ENCODE measurements at regions not wholly inside any gene's neighbourhood (a gene's known extent, or its start where the extent isn't known, plus 50 kb on each side); places are given as distances from the start of the nearest gene placed in this dataset.

- Histone ChIP-seq H3K4me3 (no peak overlapping the region), H4K20me1 (replicated peaks; ENCODE audit: control insufficient read depth, insufficient read depth, low read length) (no peaks in the 10 kb centered on the region), H3K79me2 (ENCODE audit: control insufficient read depth, insufficient read depth, low read length) (no peaks in the 10 kb centered on the region), H3K9me3 (replicated peaks; ENCODE audit: control insufficient read depth, insufficient read depth, low read depth, low read length) (no peaks in the 10 kb centered on the region), H3K9me1 (ENCODE audit: control insufficient read depth, insufficient read depth, low read length) (no peaks in the 10 kb centered on the region), H3K4me1 (replicated peaks in 1 of 2; ENCODE audit: control insufficient read depth in 2 of 2, insufficient read depth in 2 of 2, low read length in 2 of 2) (no peaks in the 10 kb centered on the region), H3K27ac (ENCODE audit: extremely low read depth, low read depth, low read length) (no peak overlapping the region), H2AFZ (ENCODE audit: low read depth, low read length) (no peak overlapping the region), H3K36me3 (ENCODE audit: control insufficient read depth, insufficient read depth, low read length) (no peaks in the 10 kb centered on the region), H3K27me3 (ENCODE audit: control insufficient read depth in 2 of 2, insufficient read depth in 2 of 2, low read length in 2 of 2) (no peaks in the 10 kb centered on the region), H3K9ac (ENCODE audit: insufficient read depth in 1 of 2, low read depth in 2 of 2, low read length in 2 of 2) (no peak overlapping the region), H3K4me2 (ENCODE audit: insufficient read depth, low read length) (no peak overlapping the region)
- BruUV-seq (replicated peaks): no TSS peak
- in situ Hi-C loops (cut with MboI) (no loop called here), intact Hi-C loops (cut with micrococcal nuclease) (no loop called here)
- TF ChIP-seq NFATC3 (IDR thresholded peaks at IDR 0.05) (no peak), BMI1 (IDR thresholded peaks at IDR 0.05; ENCODE audit: low read length) (no peak), HOXB6 (CRISPR knock-in tag; IDR thresholded peaks at IDR 0.05; ENCODE audit: borderline replicate concordance) (no peak)
- FAIRE-seq: no peak
- 0% methylated on average over 1 of the region's 1 CpG for WGBS (ENCODE audit: insufficient coverage, low coverage, missing lambda C conversion rate)
- no peak for DNase-seq (ENCODE audit: extremely low read depth in 1 of 4, low spot score in 3 of 4)
- ATAC-seq: no peak
- ChIA-PET POLR2A (no interaction called here), CTCF (ENCODE audit: low intra/inter-chr PET ratio) (interaction anchor here (0.7 kb wide), 1 partner anchor 18 kb away, joined by 4 read pairs; no protein-coding TSS in a partner anchor)
These were observed 515.2 kb upstream of the POT1 start for GRCh38 chr7:125444864-125445263.

GRCh38 chr7:125436220-125436619, 506.6 kb upstream of the POT1 start:
- Histone ChIP-seq H3K27ac (ENCODE audit: extremely low read depth, low read depth, low read length) (no peak overlapping the region), H4K20me1 (replicated peaks; ENCODE audit: control insufficient read depth, insufficient read depth, low read length) (no peaks in the 10 kb centered on the region), H3K9me3 (replicated peaks; ENCODE audit: control insufficient read depth, insufficient read depth, low read depth, low read length) (no peaks in the 10 kb centered on the region), H3K4me1 (replicated peaks in 1 of 2; ENCODE audit: control insufficient read depth in 2 of 2, insufficient read depth in 2 of 2, low read length in 2 of 2) (no peaks in the 10 kb centered on the region), H3K79me2 (ENCODE audit: control insufficient read depth, insufficient read depth, low read length) (no peaks in the 10 kb centered on the region), H3K9me1 (ENCODE audit: control insufficient read depth, insufficient read depth, low read length) (no peaks in the 10 kb centered on the region), H3K27me3 (ENCODE audit: control insufficient read depth in 2 of 2, insufficient read depth in 2 of 2, low read length in 2 of 2) (no peaks in the 10 kb centered on the region), H3K4me2 (ENCODE audit: insufficient read depth, low read length) (no peak overlapping the region), H2AFZ (ENCODE audit: low read depth, low read length) (no peak overlapping the region), H3K9ac (ENCODE audit: insufficient read depth in 1 of 2, low read depth in 2 of 2, low read length in 2 of 2) (no peak overlapping the region), H3K4me3 (no peak overlapping the region), H3K36me3 (ENCODE audit: control insufficient read depth, insufficient read depth, low read length) (no peaks in the 10 kb centered on the region)
- DNase-seq (ENCODE audit: extremely low read depth in 1 of 4, low spot score in 3 of 4) (no peak), FAIRE-seq (no peak), ATAC-seq (no peak)
- no TSS peak for BruUV-seq (replicated peaks)
- POLR2A ChIA-PET: no interaction called here
- intact Hi-C loops (cut with micrococcal nuclease): no loop called here
- WGBS (ENCODE audit: insufficient coverage, low coverage, missing lambda C conversion rate): 0% methylated on average over 1 of the region's 1 CpG
- CTCF ChIA-PET (ENCODE audit: low intra/inter-chr PET ratio): interaction anchor here (0.7 kb wide), 1 partner anchor 1771 kb away, joined by 3 read pairs; no protein-coding TSS in a partner anchor
- in situ Hi-C loops (cut with MboI): no loop called here
- TF ChIP-seq RCOR1 (IDR thresholded peaks at IDR 0.05; ENCODE audit: borderline replicate concordance in 1 of 2, low read depth in 2 of 2, low read length in 2 of 2) (no peak), PURB (CRISPR knock-in tag; IDR thresholded peaks at IDR 0.05; ENCODE audit: low read depth) (no peak), SNIP1 (IDR thresholded peaks at IDR 0.05; ENCODE audit: low read depth) (no peak), HNRNPLL (IDR thresholded peaks at IDR 0.05; ENCODE audit: low read depth, low read length, poor library complexity, severe bottlenecking) (no peak), FOXA3 (CRISPR knock-in tag; conservative IDR thresholded peaks at IDR 0.05 in 1 of 2, IDR thresholded peaks at IDR 0.05 in 1 of 2) (no peak), NFATC3 (IDR thresholded peaks at IDR 0.05) (no peak), NFRKB (IDR thresholded peaks at IDR 0.05; ENCODE audit: low read depth) (no peak), ZNF655 (CRISPR knock-in tag; IDR thresholded peaks at IDR 0.05) (no peak), ZNF133 (CRISPR knock-in tag; IDR thresholded peaks at IDR 0.05) (no peak), SRF (CRISPR knock-in tag; IDR thresholded peaks at IDR 0.05) (no peak), TEAD1 (CRISPR knock-in tag; IDR thresholded peaks at IDR 0.05) (no peak), RAD21 (CRISPR knock-in tag; conservative IDR thresholded peaks at IDR 0.05 in 1 of 2, IDR thresholded peaks at IDR 0.05 in 1 of 2) (no peak)
